ENCODE measurements at regions not wholly inside any gene's neighbourhood (a gene's known extent, or its start where the extent isn't known, plus 50 kb on each side); places are given as distances from the start of the nearest gene placed in this dataset.

- TF ChIP-seq ZNF460 (CRISPR knock-in tag; IDR thresholded peaks at IDR 0.05; ENCODE audit: borderline replicate concordance): no peak
- no peak for TF ChIP-seq ZNF543 (CRISPR knock-in tag; IDR thresholded peaks at IDR 0.05)
- TF ChIP-seq ZBTB1 (CRISPR knock-in tag; IDR thresholded peaks at IDR 0.05; ENCODE audit: borderline replicate concordance): no peak
- no peak for TF ChIP-seq NAIF1 (CRISPR knock-in tag; IDR thresholded peaks at IDR 0.05; ENCODE audit: borderline replicate concordance)
- TF ChIP-seq FLYWCH1 (CRISPR knock-in tag; IDR thresholded peaks at IDR 0.05): no peak
- no peak for TF ChIP-seq CCAR2 (optimal IDR thresholded peaks at IDR 0.05; ENCODE audit: low read depth, low read length)
- TF ChIP-seq U2AF1 (optimal IDR thresholded peaks at IDR 0.05; ENCODE audit: low read depth, low read length): no peak
- TF ChIP-seq BCL6 (CRISPR knock-in tag; IDR thresholded peaks at IDR 0.05): no peak
- no peak for TF ChIP-seq ZUFSP (CRISPR knock-in tag; IDR thresholded peaks at IDR 0.05; ENCODE audit: borderline replicate concordance)
- no peak for TF ChIP-seq PAX8 (CRISPR knock-in tag; IDR thresholded peaks at IDR 0.05; ENCODE audit: borderline replicate concordance)
- TF ChIP-seq NFE2 (CRISPR knock-in tag; IDR thresholded peaks at IDR 0.05): no peak
- TF ChIP-seq ZNF510 (CRISPR knock-in tag; IDR thresholded peaks at IDR 0.05; ENCODE audit: low read depth): no peak
- no peak for TF ChIP-seq ASH2L (IDR thresholded peaks at IDR 0.05; ENCODE audit: insufficient read length, low read depth, low read length)
These were observed 599.5 kb upstream of the NRSN1 start (continued) for GRCh38 chr6:23526526-23526925.

- Histone ChIP-seq H3K4me2 (ENCODE audit: low read depth, low read length) (no peak overlapping the region), H3K36me3 (replicated peaks in 1 of 2; ENCODE audit: control insufficient read depth in 1 of 2, insufficient read depth in 2 of 2, low read length in 2 of 2) (no peaks in the 10 kb centered on the region), H3K9ac (ENCODE audit: insufficient read depth, low read depth, low read length) (no peak overlapping the region), H3K27me3 (ENCODE audit: control insufficient read depth in 1 of 2, insufficient read depth in 2 of 2, low read length in 2 of 2) (no peaks in the 10 kb centered on the region), H3K9me3 (ENCODE audit: low read length) (no peaks in the 10 kb centered on the region), H3K79me2 (ENCODE audit: insufficient read depth, low read length) (no peaks in the 10 kb centered on the region), H4K20me1 (ENCODE audit: insufficient read depth, low read length) (no peaks in the 10 kb centered on the region), H3K27ac (ENCODE audit: extremely low read length, insufficient read depth, low read length) (no peak overlapping the region), H2AFZ (ENCODE audit: low read length) (no peak overlapping the region), H3K4me3 (replicated peaks in 1 of 3; ENCODE audit: insufficient read depth in 1 of 3, low read depth in 2 of 3, low read length in 3 of 3) (no peak overlapping the region), H3K4me1 (ENCODE audit: insufficient read depth, low read length) (no peaks in the 10 kb centered on the region)
- ATAC-seq (no peak), FAIRE-seq (no peak), DNase-seq (ENCODE audit: low spot score) (no peak)
- ChIA-PET CTCF (ENCODE audit: low intra/inter-chr PET ratio, low total read pairs) (no interaction called here), POLR2A (no interaction called here)
- intact Hi-C loops (cut with micrococcal nuclease; ENCODE audit: unreplicated experiment) (no loop called here), in situ Hi-C loops (cut with HindIII; ENCODE audit: extremely low pct_ligation_motif_present, low pct_unique_long_range_greater_than_20kb) (no loop called here)
- 5% methylated on average over 2 of the region's 2 CpGs for WGBS (ENCODE audit: low lambda C conversion rate)
- no TSS peak for BruUV-seq (replicated peaks)
- TF ChIP-seq ZBTB39 (CRISPR knock-in tag; IDR thresholded peaks at IDR 0.05) (no peak), ZNF143 (CRISPR knock-in tag; IDR thresholded peaks at IDR 0.05) (no peak), ZBTB8A (CRISPR knock-in tag; IDR thresholded peaks at IDR 0.05; ENCODE audit: borderline replicate concordance, low read depth) (no peak), RNF219 (CRISPR knock-in tag; IDR thresholded peaks at IDR 0.05) (no peak), ZNF549 (CRISPR knock-in tag; IDR thresholded peaks at IDR 0.05) (no peak), ZNF773 (CRISPR knock-in tag; IDR thresholded peaks at IDR 0.05; ENCODE audit: borderline replicate concordance) (no peak), ZNF672 (CRISPR knock-in tag; IDR thresholded peaks at IDR 0.05) (no peak), ZNF589 (CRISPR knock-in tag; conservative IDR thresholded peaks at IDR 0.05) (no peak)
These were observed 596.1 kb upstream of the NRSN1 start for GRCh38 chr6:23529902-23530301.

All from HepG2 (cell line).